Fibroblast of lung (primary cell): ENCODE measurements at regions not wholly inside any gene's neighbourhood (a gene's known extent, or its start where the extent isn't known, plus 50 kb on each side); places are given as distances from the start of the nearest gene placed in this dataset.
A peak's percentile ranks its signal among the peaks of the same experiment; 100 is the strongest.

Source experiments
- DNase-seq, 2 donors: peaks; one replicate each; pipeline versions ENCODE4 v3.0.0 to v3.0.0-alpha.2; 2010; ENCODE audit warnings: low read depth in 2 of 2
- H2AFZ ChIP-seq: 2 replicates; pipeline ENCODE4 v1.5.1; 2012; ENCODE audit warnings: low read length, control low read depth, inconsistent platforms
- H3K27ac ChIP-seq: 2 replicates; pipeline ENCODE4 v1.5.1; 2011; ENCODE audit warnings: low read length, control low read depth; ENCODE audit not compliant: insufficient read depth
- H3K27me3 ChIP-seq: 2 replicates; pipeline ENCODE4 v1.5.1; 2011; ENCODE audit warnings: mild to moderate bottlenecking, low read length; ENCODE audit not compliant: control insufficient read depth, insufficient read depth
- H3K36me3 ChIP-seq: 2 replicates; pipeline ENCODE4 v1.5.1; 2011; ENCODE audit warnings: low read length; ENCODE audit not compliant: control insufficient read depth, insufficient read depth
- H3K4me1 ChIP-seq: 2 replicates; pipeline ENCODE4 v1.5.1; 2011; ENCODE audit warnings: low read length; ENCODE audit not compliant: control insufficient read depth, insufficient read depth; ENCODE audit errors: extremely low read depth
- H3K4me2 ChIP-seq: 2 replicates; pipeline ENCODE4 v1.5.1; 2011; ENCODE audit warnings: low read length, control low read depth; ENCODE audit not compliant: insufficient read depth; ENCODE audit errors: extremely low read depth
- H3K4me3 ChIP-seq, 4 experiments: fragments of 200-600 bp in 1 of 4; sonication (generic) in 1 of 4; replicated peaks in 1 of 4; 2 replicates each; pipeline ENCODE4 v1.5.1; 2011 to 2016; ENCODE audit warnings: low read length in 4 of 4, low read depth in 3 of 4, mild to moderate bottlenecking in 3 of 4, control low read depth in 2 of 4, inconsistent platforms in 1 of 4, mixed read lengths in 1 of 4; ENCODE audit not compliant: insufficient read depth in 1 of 4; ENCODE audit errors: control extremely low read depth in 1 of 4
- H3K79me2 ChIP-seq: 2 replicates; pipeline ENCODE4 v1.5.1; 2012; ENCODE audit warnings: mild to moderate bottlenecking, low read length, inconsistent platforms; ENCODE audit not compliant: control insufficient read depth, insufficient read depth
- H3K9ac ChIP-seq: 2 replicates; pipeline ENCODE4 v1.5.1; 2011; ENCODE audit warnings: mild to moderate bottlenecking, low read length, control low read depth; ENCODE audit not compliant: insufficient read depth
- H3K9me3 ChIP-seq: 2 replicates; pipeline ENCODE4 v1.5.1; 2012; ENCODE audit warnings: low read depth, low read length; ENCODE audit not compliant: control insufficient read depth, insufficient read depth
- H4K20me1 ChIP-seq: 2 replicates; pipeline ENCODE4 v1.5.1; 2011; ENCODE audit warnings: low read length; ENCODE audit not compliant: control insufficient read depth, insufficient read depth; ENCODE audit errors: extremely low read depth
- EZH2 ChIP-seq: IDR thresholded peaks from 2 replicates; pipeline ENCODE4 v1.5.1; 2012; ENCODE audit warnings: low read length, control low read depth, mild to moderate bottlenecking; ENCODE audit errors: missing control alignments
- TF ChIP-seq, protein P1 (sequence below), 2 donors: IDR thresholded peaks in 1 of 2; conservative IDR thresholded peaks in 1 of 2; 1 replicate in 1 of 2; 2 replicates in 1 of 2; pipeline ENCODE4 v1.5.1; 2011 to 2012; ENCODE audit warnings: low read length in 2 of 2, control low read depth in 1 of 2, inconsistent platforms in 1 of 2, low read depth in 1 of 2, mild to moderate bottlenecking in 1 of 2

DNA sequence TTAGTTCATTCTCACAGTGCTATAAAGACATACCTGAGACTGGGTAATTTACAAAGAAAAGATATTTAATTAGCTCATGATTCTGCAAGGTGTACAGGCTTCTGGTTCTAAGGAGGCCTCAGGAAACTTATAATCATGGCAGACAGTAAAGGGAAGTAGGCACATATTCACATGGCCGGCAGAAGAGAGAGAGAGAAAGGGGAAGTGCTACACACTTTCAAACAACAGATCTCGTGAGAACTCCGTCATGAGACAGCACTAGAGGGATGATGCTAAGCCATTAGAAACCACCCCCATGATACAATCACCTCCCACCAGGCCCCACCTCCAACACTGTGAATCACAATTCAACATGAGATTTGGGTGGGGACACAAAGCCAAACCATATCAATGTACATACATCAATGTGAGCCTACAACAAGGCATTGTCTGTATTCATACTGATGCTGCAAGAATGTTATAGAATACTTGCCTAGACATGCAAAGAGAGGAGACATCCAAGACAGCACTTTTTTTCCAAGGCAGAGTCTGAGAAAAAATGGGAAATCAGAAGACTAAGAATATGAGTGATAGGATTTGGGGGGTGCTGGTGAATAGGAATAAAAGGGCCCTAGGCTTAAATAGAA lies 114.8 kb upstream of the XYLT1 start:
- no peak overlapping the region for H3K4me2 ChIP-seq
- no peak overlapping the region for H3K4me3 ChIP-seq
- no peak for DNase-seq
- no peaks in the 10 kb centered on the region for H3K27me3 ChIP-seq
- no peaks in the 10 kb centered on the region for H4K20me1 ChIP-seq
- no peak overlapping the region for H3K27ac ChIP-seq
- no peak overlapping the region for H3K9ac ChIP-seq
- H3K4me1 ChIP-seq: no peaks in the 10 kb centered on the region
- no peaks in the 10 kb centered on the region for H3K79me2 ChIP-seq
- no peaks in the 10 kb centered on the region for H3K9me3 ChIP-seq
- H3K36me3 ChIP-seq: no peaks in the 10 kb centered on the region
- no peak for TF ChIP-seq EZH2
- TF ChIP-seq, protein P1, sequence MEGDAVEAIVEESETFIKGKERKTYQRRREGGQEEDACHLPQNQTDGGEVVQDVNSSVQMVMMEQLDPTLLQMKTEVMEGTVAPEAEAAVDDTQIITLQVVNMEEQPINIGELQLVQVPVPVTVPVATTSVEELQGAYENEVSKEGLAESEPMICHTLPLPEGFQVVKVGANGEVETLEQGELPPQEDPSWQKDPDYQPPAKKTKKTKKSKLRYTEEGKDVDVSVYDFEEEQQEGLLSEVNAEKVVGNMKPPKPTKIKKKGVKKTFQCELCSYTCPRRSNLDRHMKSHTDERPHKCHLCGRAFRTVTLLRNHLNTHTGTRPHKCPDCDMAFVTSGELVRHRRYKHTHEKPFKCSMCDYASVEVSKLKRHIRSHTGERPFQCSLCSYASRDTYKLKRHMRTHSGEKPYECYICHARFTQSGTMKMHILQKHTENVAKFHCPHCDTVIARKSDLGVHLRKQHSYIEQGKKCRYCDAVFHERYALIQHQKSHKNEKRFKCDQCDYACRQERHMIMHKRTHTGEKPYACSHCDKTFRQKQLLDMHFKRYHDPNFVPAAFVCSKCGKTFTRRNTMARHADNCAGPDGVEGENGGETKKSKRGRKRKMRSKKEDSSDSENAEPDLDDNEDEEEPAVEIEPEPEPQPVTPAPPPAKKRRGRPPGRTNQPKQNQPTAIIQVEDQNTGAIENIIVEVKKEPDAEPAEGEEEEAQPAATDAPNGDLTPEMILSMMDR (conservative IDR thresholded peaks at IDR 0.05 in 1 of 2, IDR thresholded peaks at IDR 0.05 in 1 of 2; ENCODE audit: low read depth in 1 of 2, low read length in 2 of 2): no peak
- H2AFZ ChIP-seq: no peak overlapping the region

- H4K20me1 ChIP-seq: no peaks in the 10 kb centered on the region
- H3K4me3 ChIP-seq: no peak overlapping the region
- no peak overlapping the region for H3K9ac ChIP-seq
- no peak overlapping the region for H2AFZ ChIP-seq
- H3K79me2 ChIP-seq: no peaks in the 10 kb centered on the region
- peak; percentile 83 to 90 for DNase-seq
- no peaks in the 10 kb centered on the region for H3K27me3 ChIP-seq
- H3K4me2 ChIP-seq: no peak overlapping the region
- H3K4me1 ChIP-seq: no peaks in the 10 kb centered on the region
- TF ChIP-seq EZH2: no peak
- TF ChIP-seq, protein P1 (conservative IDR thresholded peaks at IDR 0.05 in 1 of 2, IDR thresholded peaks at IDR 0.05 in 1 of 2; ENCODE audit: low read depth in 1 of 2, low read length in 2 of 2): peak; percentile 93 to 96
- H3K36me3 ChIP-seq: no peaks in the 10 kb centered on the region
- H3K9me3 ChIP-seq: no peaks in the 10 kb centered on the region
- no peak overlapping the region for H3K27ac ChIP-seq
Observed at GRCh38 chr16:17578981-17579874, 108.5 kb upstream of the XYLT1 start.

DNA sequence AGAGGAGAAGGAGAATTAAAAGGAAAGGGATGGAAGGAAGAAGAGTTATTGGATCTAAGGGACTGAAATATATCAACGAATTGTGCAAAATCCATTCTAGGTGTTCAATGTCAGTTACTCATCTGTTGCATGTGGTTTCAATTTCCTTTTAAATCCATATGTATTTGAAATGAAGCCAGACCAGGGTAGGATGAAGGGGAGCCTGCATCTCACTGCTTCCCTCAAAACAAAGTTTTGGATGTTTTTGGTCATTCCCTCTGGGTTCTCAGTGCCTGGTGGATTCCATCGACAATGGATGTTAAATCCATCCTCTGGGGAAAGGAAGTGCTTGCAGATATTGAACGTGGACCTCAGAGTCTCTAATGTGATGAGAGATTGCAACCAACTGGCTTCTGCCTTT lies 103.5 kb upstream of the XYLT1 start:
- Histone ChIP-seq H3K9ac (no peak overlapping the region), H4K20me1 (no peaks in the 10 kb centered on the region), H3K4me2 (no peak overlapping the region), H3K27me3 (peaks cover 4% of the 10 kb centered on the region), H3K79me2 (no peaks in the 10 kb centered on the region), H2AFZ (no peak overlapping the region), H3K4me1 (no peaks in the 10 kb centered on the region), H3K4me3 (no peak overlapping the region), H3K36me3 (no peaks in the 10 kb centered on the region), H3K27ac (no peak overlapping the region), H3K9me3 (no peaks in the 10 kb centered on the region)
- TF ChIP-seq, protein P1 (conservative IDR thresholded peaks at IDR 0.05 in 1 of 2, IDR thresholded peaks at IDR 0.05 in 1 of 2; ENCODE audit: low read depth in 1 of 2, low read length in 2 of 2): no peak
- no peak for TF ChIP-seq EZH2
- DNase-seq: no peak
